ENCODE measurements at regions not wholly inside any gene's neighbourhood (a gene's known extent, or its start where the extent isn't known, plus 50 kb on each side); places are given as distances from the start of the nearest gene placed in this dataset.

GRCh38 chr10:28980264-28980663 is 302.9 kb downstream of the BAMBI start:
- WGBS = 86% methylated on average over 2 of the region's 2 CpGs

GRCh38 chr10:28981007-28981406 is 303.7 kb downstream of the BAMBI start:
- Histone ChIP-seq H3K4me1 (ENCODE audit: control insufficient read depth in 4 of 4, insufficient read depth in 4 of 4, low read length in 3 of 4) (peaks cover 0 to 5% (median 0%) of the 10 kb centered on the region in 4 donors), H3K9ac (ENCODE audit: low read depth in 1 of 2, low read length in 2 of 2) (no peak overlapping the region), H3K27me3 (ENCODE audit: control insufficient read depth in 4 of 4, insufficient read depth in 4 of 4, low read length in 3 of 4) (no peaks in the 10 kb centered on the region), H3K27ac (ENCODE audit: low read depth in 1 of 2, low read length in 2 of 2) (no peak overlapping the region), H3K9me3 (ENCODE audit: control insufficient read depth in 4 of 4, low read length in 3 of 4) (no peaks in the 10 kb centered on the region), H3K36me3 (ENCODE audit: control insufficient read depth in 4 of 4, insufficient read depth in 3 of 4, low read depth in 1 of 4, low read length in 3 of 4) (no peaks in the 10 kb centered on the region), H3K4me3 (ENCODE audit: low read depth in 1 of 3, low read length in 3 of 3) (no peak overlapping the region)
- 89% methylated on average over 3 of the region's 3 CpGs for WGBS
- TF ChIP-seq NR2F2 (IDR thresholded peaks at IDR 0.05) (no peak), JUND (IDR thresholded peaks at IDR 0.05) (no peak), ATF3 (IDR thresholded peaks at IDR 0.05) (no peak), MAX (IDR thresholded peaks at IDR 0.05) (no peak), TAF1 (conservative IDR thresholded peaks at IDR 0.05) (no peak), EGR1 (IDR thresholded peaks at IDR 0.05; ENCODE audit: low read depth in 2 of 2) (no peak), FOXA2 (IDR thresholded peaks at IDR 0.05) (no peak), RAD21 (IDR thresholded peaks at IDR 0.05) (no peak), HNF4A (conservative IDR thresholded peaks at IDR 0.05) (no peak), REST (IDR thresholded peaks at IDR 0.05) (no peak), ZBTB33 (IDR thresholded peaks at IDR 0.05) (no peak), GABPA (IDR thresholded peaks at IDR 0.05 in 1 of 2, conservative IDR thresholded peaks at IDR 0.05 in 1 of 2) (no peak), RXRA (IDR thresholded peaks at IDR 0.05) (no peak), FOXA1 (IDR thresholded peaks at IDR 0.05) (no peak), HNF4G (IDR thresholded peaks at IDR 0.05) (no peak), CTCF (IDR thresholded peaks at IDR 0.05; ENCODE audit: low read depth, low read length, missing input control) (no peak), SP1 (IDR thresholded peaks at IDR 0.05) (no peak), YY1 (IDR thresholded peaks at IDR 0.05) (no peak)
- no peak for DNase-seq (ENCODE audit: low spot score)

More at GRCh38 chr10:28980264-28980663, 302.9 kb downstream of the BAMBI start:
- Histone ChIP-seq H3K9ac (ENCODE audit: low read depth in 1 of 2, low read length in 2 of 2) (no peak overlapping the region), H3K4me3 (ENCODE audit: low read depth in 1 of 3, low read length in 3 of 3) (no peak overlapping the region), H3K9me3 (ENCODE audit: control insufficient read depth in 4 of 4, low read length in 3 of 4) (no peaks in the 10 kb centered on the region), H3K27ac (ENCODE audit: low read depth in 1 of 2, low read length in 2 of 2) (no peak overlapping the region), H3K4me1 (ENCODE audit: control insufficient read depth in 4 of 4, insufficient read depth in 4 of 4, low read length in 3 of 4) (peaks cover 0 to 5% (median 0%) of the 10 kb centered on the region in 4 donors), H3K36me3 (ENCODE audit: control insufficient read depth in 4 of 4, insufficient read depth in 3 of 4, low read depth in 1 of 4, low read length in 3 of 4) (no peaks in the 10 kb centered on the region), H3K27me3 (ENCODE audit: control insufficient read depth in 4 of 4, insufficient read depth in 4 of 4, low read length in 3 of 4) (no peaks in the 10 kb centered on the region)
- DNase-seq (ENCODE audit: low spot score) = no peak
- TF ChIP-seq GABPA (IDR thresholded peaks at IDR 0.05 in 1 of 2, conservative IDR thresholded peaks at IDR 0.05 in 1 of 2) = no peak
